Esophagus muscularis mucosa (tissue), 4 donors: ENCODE measurements at regions not wholly inside any gene's neighbourhood (a gene's known extent, or its start where the extent isn't known, plus 50 kb on each side); places are given as distances from the start of the nearest gene placed in this dataset.

Experiments used
- DNase-seq: peaks from one replicate; pipeline ENCODE4 v3.0.0-alpha.2; 2017; ENCODE audit errors: extremely low spot score
- H3K27ac ChIP-seq, 4 donors: fragments of 200-600 bp; sonication (generic); replicated peaks in 1 of 4; 1 replicate in 3 of 4; 2 replicates in 1 of 4; pipeline ENCODE4 v1.5.1; 2016 to 2019; ENCODE audit warnings: mild to moderate bottlenecking in 1 of 4
- H3K27me3 ChIP-seq, 4 donors: fragments of 200-600 bp; sonication (generic); one replicate each; pipeline versions ENCODE4 v1.5.1 to v1.6.0; 2016 to 2019
- H3K36me3 ChIP-seq, 4 donors: fragments of 200-600 bp; sonication (generic); one replicate each; pipeline ENCODE4 v1.5.1; 2016 to 2019
- H3K4me1 ChIP-seq, 4 donors: fragments of 200-600 bp; sonication (generic); one replicate each; pipeline ENCODE4 v1.5.1; 2016 to 2019
- H3K4me3 ChIP-seq, 4 donors: fragments of 200-600 bp; sonication (generic); 1 replicate in 2 of 4; 2 replicates in 2 of 4; pipeline ENCODE4 v1.5.1; 2016 to 2019; ENCODE audit warnings: mild to moderate bottlenecking in 4 of 4, moderate library complexity in 1 of 4
- H3K9me3 ChIP-seq, 4 donors: fragments of 200-600 bp; sonication (generic); 1 replicate in 3 of 4; 2 replicates in 1 of 4; pipeline ENCODE4 v1.5.1; 2016 to 2019
- EP300 ChIP-seq: sonication (generic); formaldehyde crosslinking; IDR thresholded peaks from one replicate; pipeline ENCODE4 v1.6.1; 2017; ENCODE audit warnings: antibody characterized with exemption
- POLR2A ChIP-seq: fragments of 450-650 bp; IDR thresholded peaks from one replicate; pipeline ENCODE4 v1.6.1; 2017; ENCODE audit warnings: antibody characterized with exemption, moderate library complexity, mild to moderate bottlenecking, low read depth
- POLR2AphosphoS5 ChIP-seq, 2 donors: sonication (generic); formaldehyde crosslinking; IDR thresholded peaks; one replicate each; pipeline ENCODE4 v1.6.1; 2017; ENCODE audit warnings: antibody characterized with exemption in 2 of 2
- WGBS: methylation state at CpG from one replicate; pipeline ENCODE4 v1.1.5; 2018; 5-methylcytosine and 5-hydroxymethylcytosine counted together
- intact Hi-C: fragments of 100-400 bp; cut with DNase I; formaldehyde crosslinking; loops from one replicate; pipeline ENCODE4 v1.15.1; 2023
- TF ChIP-seq, protein P1 (sequence below), 3 experiments: fragments of 200-600 bp in 2 of 3; fragments of 450-650 bp in 1 of 3; sonication (generic) in 2 of 3; IDR thresholded peaks; one replicate each; pipeline ENCODE4 v1.5.1; 2017 to 2019; ENCODE audit warnings: antibody characterized with exemption in 3 of 3, mild to moderate bottlenecking in 2 of 3, moderate library complexity in 1 of 3

DNA sequence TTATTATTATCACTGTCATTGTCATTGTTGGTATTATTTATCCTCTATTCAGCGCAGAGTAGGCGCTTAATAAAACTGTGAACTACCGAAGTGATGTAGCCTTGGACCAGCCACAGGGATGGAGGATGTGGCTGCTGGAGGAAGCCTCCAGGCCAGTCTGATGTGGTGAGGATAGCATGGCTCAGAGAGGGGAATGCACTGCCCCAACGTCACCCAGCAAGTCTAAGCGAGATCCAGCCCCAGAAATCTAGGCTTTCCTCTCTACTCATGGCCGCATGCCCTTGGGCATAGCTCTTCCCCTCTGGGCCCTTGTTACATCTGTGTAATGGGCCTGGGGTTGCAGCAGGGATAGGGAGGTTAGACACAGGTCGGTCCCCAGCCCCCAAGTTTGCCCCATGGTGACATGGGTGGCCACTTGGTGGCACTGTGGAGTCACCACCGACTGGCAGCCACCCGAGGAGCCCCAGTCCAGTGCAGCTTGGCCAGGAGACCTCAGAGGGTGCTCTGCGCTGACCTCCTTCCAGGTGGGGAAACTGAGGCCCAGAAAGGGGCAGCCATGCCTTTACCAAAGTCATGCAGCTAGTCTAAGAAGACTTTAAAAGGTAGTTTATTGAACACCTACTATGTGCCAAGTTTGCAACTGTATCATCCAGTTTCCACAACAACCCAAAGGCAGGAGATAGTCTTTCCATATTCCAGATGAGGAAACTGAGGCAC is 395.7 kb downstream of the MN1 start:
- intact Hi-C loops, result loop anchor here (2.0 kb wide), 1 partner anchor 399 kb away; no protein-coding TSS in a partner anchor
- H3K27me3 ChIP-seq, result peaks cover 0 to 8% (median 0%) of the 10 kb centered on the region in 4 donors
- H3K4me3 ChIP-seq, result no peak overlapping the region
- WGBS, result 51% methylated on average over 8 of the region's 10 CpGs
- TF ChIP-seq, protein P1, sequence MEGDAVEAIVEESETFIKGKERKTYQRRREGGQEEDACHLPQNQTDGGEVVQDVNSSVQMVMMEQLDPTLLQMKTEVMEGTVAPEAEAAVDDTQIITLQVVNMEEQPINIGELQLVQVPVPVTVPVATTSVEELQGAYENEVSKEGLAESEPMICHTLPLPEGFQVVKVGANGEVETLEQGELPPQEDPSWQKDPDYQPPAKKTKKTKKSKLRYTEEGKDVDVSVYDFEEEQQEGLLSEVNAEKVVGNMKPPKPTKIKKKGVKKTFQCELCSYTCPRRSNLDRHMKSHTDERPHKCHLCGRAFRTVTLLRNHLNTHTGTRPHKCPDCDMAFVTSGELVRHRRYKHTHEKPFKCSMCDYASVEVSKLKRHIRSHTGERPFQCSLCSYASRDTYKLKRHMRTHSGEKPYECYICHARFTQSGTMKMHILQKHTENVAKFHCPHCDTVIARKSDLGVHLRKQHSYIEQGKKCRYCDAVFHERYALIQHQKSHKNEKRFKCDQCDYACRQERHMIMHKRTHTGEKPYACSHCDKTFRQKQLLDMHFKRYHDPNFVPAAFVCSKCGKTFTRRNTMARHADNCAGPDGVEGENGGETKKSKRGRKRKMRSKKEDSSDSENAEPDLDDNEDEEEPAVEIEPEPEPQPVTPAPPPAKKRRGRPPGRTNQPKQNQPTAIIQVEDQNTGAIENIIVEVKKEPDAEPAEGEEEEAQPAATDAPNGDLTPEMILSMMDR (IDR thresholded peaks at IDR 0.05), result peak; percentile 65 to 73 (median 66)
- no peak for TF ChIP-seq POLR2A
- TF ChIP-seq POLR2AphosphoS5 (IDR thresholded peaks at IDR 0.05), result no peak
- no peak for TF ChIP-seq EP300
- no peak for DNase-seq
- H3K36me3 ChIP-seq, result no peaks in the 10 kb centered on the region
- H3K4me1 ChIP-seq, result peaks cover 0 to 11% (median 2%) of the 10 kb centered on the region in 4 donors
- H3K27ac ChIP-seq, result no peak overlapping the region
- H3K9me3 ChIP-seq, result peaks cover 0 to 8% (median 4%) of the 10 kb centered on the region in 4 donors

DNA sequence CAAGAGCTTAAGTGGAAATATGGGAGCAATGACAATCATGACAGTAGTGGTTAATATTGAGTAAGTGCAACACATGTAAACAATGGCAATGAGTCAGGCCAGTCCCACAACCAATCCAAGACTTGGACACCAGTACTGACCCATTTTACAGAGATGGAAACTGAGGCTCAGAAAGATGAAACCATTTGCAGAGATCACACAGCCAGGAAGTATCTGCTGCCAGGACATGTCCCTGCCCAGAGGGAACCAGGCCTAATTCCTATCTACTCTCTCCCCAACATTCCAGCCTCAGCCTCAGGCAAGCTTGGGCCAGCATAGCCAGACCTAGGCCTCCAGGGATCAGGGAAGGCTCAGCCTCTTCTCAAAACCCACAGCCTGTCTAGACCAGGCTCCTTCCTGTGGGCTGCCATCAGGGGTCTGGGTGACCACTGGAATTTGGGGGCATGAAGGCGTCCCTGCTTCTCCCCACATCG is 395.1 kb downstream of the MN1 start:
- DNase-seq, result no peak
- TF ChIP-seq POLR2A (no peak), EP300 (no peak), POLR2AphosphoS5 (IDR thresholded peaks at IDR 0.05) (no peak)
- TF ChIP-seq, protein P1 (IDR thresholded peaks at IDR 0.05), result no peak
- peaks cover 0 to 8% (median 4%) of the 10 kb centered on the region in 4 donors for H3K9me3 ChIP-seq
- H3K4me3 ChIP-seq, result no peak overlapping the region
- no peak overlapping the region for H3K27ac ChIP-seq
- intact Hi-C loops, result loop anchor here (2.0 kb wide), 1 partner anchor 398 kb away; no protein-coding TSS in a partner anchor
- peaks cover 0 to 11% (median 2%) of the 10 kb centered on the region in 4 donors for H3K4me1 ChIP-seq
- H3K27me3 ChIP-seq, result peaks cover 0 to 10% (median 0%) of the 10 kb centered on the region in 4 donors
- H3K36me3 ChIP-seq, result no peaks in the 10 kb centered on the region
- WGBS, result 100% methylated on average over 2 of the region's 2 CpGs

DNA sequence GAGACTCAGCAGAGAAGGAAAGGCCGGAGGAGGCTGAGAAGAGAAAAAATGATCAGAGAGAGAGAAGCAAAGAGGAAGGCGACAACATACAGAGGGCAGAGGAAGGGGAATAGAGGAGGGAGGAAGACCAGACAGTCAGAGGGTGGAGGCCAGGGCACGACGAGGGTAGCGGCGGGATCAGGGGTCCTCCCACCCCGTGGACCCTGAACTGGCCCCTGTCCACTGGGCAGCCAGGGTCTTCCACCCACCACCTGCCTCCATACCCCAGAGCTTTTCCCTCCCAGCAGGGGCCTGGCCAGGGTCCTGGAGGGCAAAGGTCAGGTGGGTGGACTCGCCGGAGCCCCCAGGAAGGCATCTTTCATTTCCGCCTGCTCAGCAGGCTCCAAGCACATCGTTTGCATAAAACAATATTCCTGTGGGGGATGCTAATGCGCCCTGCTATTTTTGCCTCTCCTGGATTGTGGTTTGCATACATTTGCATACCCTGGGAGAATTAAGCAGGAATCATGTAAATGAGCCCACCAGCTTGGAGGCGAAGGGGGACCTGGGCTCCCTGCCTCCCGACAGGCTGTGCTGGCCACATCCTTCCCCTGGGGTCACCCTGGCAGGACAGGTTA is 394.1 kb downstream of the MN1 start:
- Histone ChIP-seq H3K9me3 (peaks cover 0 to 7% (median 3%) of the 10 kb centered on the region in 4 donors), H3K4me3 (no peak overlapping the region), H3K36me3 (no peaks in the 10 kb centered on the region), H3K27me3 (peaks cover 0 to 19% (median 0%) of the 10 kb centered on the region in 4 donors), H3K4me1 (peaks cover 0 to 11% (median 2%) of the 10 kb centered on the region in 4 donors), H3K27ac (no peak overlapping the region)
- no peak for DNase-seq
- TF ChIP-seq POLR2AphosphoS5 (IDR thresholded peaks at IDR 0.05), result no peak
- no peak for TF ChIP-seq POLR2A
- TF ChIP-seq EP300, result no peak
- TF ChIP-seq, protein P1 (IDR thresholded peaks at IDR 0.05), result no peak
- intact Hi-C loops, result loop anchor here (2.0 kb wide), 1 partner anchor 397 kb away; no protein-coding TSS in a partner anchor
- WGBS, result 84% methylated on average over 12 of the region's 14 CpGs

DNA sequence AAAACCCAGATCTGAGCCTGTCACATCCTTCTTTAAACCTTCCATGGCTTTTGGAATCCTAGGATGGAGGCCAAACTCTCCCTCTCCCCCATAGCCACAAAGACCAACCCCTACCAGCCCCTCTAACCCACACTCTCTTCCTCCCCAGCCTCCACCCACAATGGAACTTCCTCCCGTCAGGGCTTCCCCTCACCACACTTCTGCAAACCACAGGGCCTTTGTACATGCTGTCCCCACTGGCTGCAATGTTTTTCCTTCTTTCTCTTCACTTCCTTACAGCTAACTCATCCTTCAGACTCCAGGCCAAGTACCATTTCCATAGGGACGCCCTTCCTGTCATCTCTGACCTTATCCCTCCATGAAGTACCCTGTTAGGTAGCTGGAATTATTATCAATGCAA is 393.5 kb downstream of the MN1 start:
- peaks cover 0 to 11% (median 2%) of the 10 kb centered on the region in 4 donors for H3K4me1 ChIP-seq
- H3K27me3 ChIP-seq, result peaks cover 0 to 19% (median 0%) of the 10 kb centered on the region in 4 donors
- intact Hi-C loops, result no loop called here
- no peak for TF ChIP-seq EP300
- TF ChIP-seq, protein P1 (IDR thresholded peaks at IDR 0.05), result no peak
- TF ChIP-seq POLR2AphosphoS5 (IDR thresholded peaks at IDR 0.05), result no peak
- TF ChIP-seq POLR2A, result no peak
- H3K4me3 ChIP-seq, result no peak overlapping the region
- H3K36me3 ChIP-seq, result no peaks in the 10 kb centered on the region
- H3K27ac ChIP-seq, result no peak overlapping the region
- DNase-seq, result no peak
- WGBS, result 84% methylated on average over 2 of the region's 2 CpGs
- peaks cover 0 to under 1% (median under 1%) of the 10 kb centered on the region in 4 donors for H3K9me3 ChIP-seq
